ENCODE measurements at regions not wholly inside any gene's neighbourhood (a gene's known extent, or its start where the extent isn't known, plus 50 kb on each side); places are given as distances from the start of the nearest gene placed in this dataset.

DNA sequence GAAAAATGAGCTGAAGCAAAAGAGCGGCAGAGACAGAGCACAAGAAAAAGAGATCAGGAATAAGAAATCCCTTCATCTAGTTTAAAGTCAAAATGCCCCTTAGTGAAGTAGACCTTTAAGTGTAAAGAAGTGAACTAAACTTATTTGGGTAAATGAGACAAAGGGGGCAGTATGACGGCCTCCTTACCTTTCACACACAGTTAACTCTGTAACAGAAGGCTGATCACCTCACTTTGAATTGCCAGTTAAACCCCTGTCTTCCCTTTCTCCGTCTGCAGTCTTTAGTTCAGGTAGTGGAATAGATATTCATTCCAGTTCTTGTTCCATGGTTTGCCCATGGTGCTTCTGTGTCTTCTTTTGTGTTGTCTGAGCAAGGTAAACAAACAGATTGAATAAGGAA lies 1029.8 kb downstream of the DIAPH3 start:
- no peak for ATAC-seq (ENCODE audit: insufficient number of reproducible peaks, low FRiP score, low read depth)
- Histone ChIP-seq H3K4me1 (ENCODE audit: control insufficient read depth in 1 of 2, low read depth in 2 of 2) (no peaks in the 10 kb centered on the region), H3K27ac (no peak overlapping the region)

DNA sequence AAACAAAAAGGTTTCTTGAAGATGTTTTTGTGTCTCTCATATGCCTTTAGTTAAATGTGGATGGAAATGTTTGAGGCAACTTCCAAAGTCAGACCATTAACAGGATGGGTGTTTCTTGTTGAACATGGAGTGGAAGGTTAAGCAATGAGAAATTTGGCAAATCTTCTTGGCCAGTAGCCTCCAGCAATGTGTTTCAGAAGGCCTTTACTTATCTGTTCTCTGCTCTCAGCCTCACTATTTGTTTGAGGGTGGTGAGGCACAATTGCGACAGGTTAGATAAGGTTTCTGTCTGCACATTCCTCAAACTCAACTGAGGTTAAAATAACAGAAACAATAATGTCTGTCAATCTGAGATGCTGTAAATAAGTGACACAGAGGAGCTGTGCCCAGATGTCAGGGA lies 1019.0 kb downstream of the DIAPH3 start:
- ATAC-seq (ENCODE audit: insufficient number of reproducible peaks, low FRiP score, low read depth): no peak
- no peak overlapping the region for H3K4me3 ChIP-seq
- no peaks in the 10 kb centered on the region for H3K9me3 ChIP-seq
- H3K4me1 ChIP-seq (ENCODE audit: control insufficient read depth in 1 of 2, low read depth in 2 of 2): no peaks in the 10 kb centered on the region
- no peak overlapping the region for H3K27ac ChIP-seq
- TF ChIP-seq, protein P1, sequence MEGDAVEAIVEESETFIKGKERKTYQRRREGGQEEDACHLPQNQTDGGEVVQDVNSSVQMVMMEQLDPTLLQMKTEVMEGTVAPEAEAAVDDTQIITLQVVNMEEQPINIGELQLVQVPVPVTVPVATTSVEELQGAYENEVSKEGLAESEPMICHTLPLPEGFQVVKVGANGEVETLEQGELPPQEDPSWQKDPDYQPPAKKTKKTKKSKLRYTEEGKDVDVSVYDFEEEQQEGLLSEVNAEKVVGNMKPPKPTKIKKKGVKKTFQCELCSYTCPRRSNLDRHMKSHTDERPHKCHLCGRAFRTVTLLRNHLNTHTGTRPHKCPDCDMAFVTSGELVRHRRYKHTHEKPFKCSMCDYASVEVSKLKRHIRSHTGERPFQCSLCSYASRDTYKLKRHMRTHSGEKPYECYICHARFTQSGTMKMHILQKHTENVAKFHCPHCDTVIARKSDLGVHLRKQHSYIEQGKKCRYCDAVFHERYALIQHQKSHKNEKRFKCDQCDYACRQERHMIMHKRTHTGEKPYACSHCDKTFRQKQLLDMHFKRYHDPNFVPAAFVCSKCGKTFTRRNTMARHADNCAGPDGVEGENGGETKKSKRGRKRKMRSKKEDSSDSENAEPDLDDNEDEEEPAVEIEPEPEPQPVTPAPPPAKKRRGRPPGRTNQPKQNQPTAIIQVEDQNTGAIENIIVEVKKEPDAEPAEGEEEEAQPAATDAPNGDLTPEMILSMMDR (IDR thresholded peaks at IDR 0.05): no peak
- no peaks in the 10 kb centered on the region for H3K27me3 ChIP-seq (replicated peaks; ENCODE audit: insufficient read depth)
- no peaks in the 10 kb centered on the region for H3K36me3 ChIP-seq
- no peak for DNase-seq (ENCODE audit: low spot score)

More for the DNA sequence above, 1029.8 kb downstream of the DIAPH3 start:
- TF ChIP-seq, protein P1 (IDR thresholded peaks at IDR 0.05): no peak
- Histone ChIP-seq H3K36me3 (no peaks in the 10 kb centered on the region), H3K4me3 (no peak overlapping the region), H3K9me3 (no peaks in the 10 kb centered on the region), H3K27me3 (replicated peaks; ENCODE audit: insufficient read depth) (no peaks in the 10 kb centered on the region)
- DNase-seq (ENCODE audit: low spot score): no peak

DNA sequence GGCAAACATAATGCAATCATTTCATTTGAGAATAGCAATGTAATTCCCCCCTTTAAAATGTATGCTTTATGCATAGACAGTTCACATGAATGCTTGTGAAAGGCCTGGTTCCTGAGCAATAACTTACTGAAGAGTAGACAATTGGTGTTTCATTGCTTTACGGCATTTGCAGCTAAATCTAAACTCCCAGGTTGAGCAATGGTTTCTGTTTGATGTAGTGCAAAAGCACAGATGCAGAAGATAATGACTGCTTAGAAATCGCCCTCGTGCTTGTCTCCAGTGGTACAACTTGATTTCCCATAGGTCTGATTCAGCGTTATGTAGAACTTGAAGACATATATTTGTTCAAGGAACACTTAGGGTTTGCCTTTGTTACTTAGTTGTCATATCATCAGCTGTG lies 1018.3 kb downstream of the DIAPH3 start:
- DNase-seq (ENCODE audit: low spot score) (no peak), ATAC-seq (ENCODE audit: insufficient number of reproducible peaks, low FRiP score, low read depth) (no peak)
- Histone ChIP-seq H3K27me3 (replicated peaks; ENCODE audit: insufficient read depth) (no peaks in the 10 kb centered on the region), H3K36me3 (no peaks in the 10 kb centered on the region), H3K4me1 (ENCODE audit: control insufficient read depth in 1 of 2, low read depth in 2 of 2) (no peaks in the 10 kb centered on the region), H3K9me3 (no peaks in the 10 kb centered on the region), H3K27ac (no peak overlapping the region), H3K4me3 (no peak overlapping the region)
- TF ChIP-seq, protein P1 (IDR thresholded peaks at IDR 0.05): no peak

DNA sequence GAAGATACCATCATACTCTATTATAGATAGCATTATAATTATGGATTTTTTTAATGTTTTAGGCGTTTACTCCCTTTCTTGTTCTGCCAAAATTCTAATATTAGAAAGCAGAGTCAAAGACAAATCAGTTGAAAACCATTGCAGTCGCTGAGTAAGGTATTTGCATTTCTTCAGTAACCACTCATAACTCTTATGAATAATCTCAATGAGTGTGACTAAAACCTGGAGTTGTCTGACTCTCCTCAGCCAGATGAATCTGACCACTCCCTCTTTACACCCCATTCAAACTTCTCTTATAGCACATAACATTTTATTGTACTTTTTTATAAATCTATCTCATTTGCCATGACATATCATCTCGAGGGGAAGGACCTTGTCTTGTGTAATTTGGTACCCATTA lies 1006.5 kb downstream of the DIAPH3 start:
- H3K27me3 ChIP-seq (replicated peaks; ENCODE audit: insufficient read depth): no peaks in the 10 kb centered on the region
- DNase-seq (ENCODE audit: low spot score) (no peak), ATAC-seq (ENCODE audit: insufficient number of reproducible peaks, low FRiP score, low read depth) (no peak)
- no peaks in the 10 kb centered on the region for H3K4me1 ChIP-seq (ENCODE audit: control insufficient read depth in 1 of 2, low read depth in 2 of 2)
- TF ChIP-seq, protein P1 (IDR thresholded peaks at IDR 0.05): no peak
- no peaks in the 10 kb centered on the region for H3K36me3 ChIP-seq
- H3K9me3 ChIP-seq: no peaks in the 10 kb centered on the region
- H3K27ac ChIP-seq: no peak overlapping the region
- H3K4me3 ChIP-seq: no peak overlapping the region

DNA sequence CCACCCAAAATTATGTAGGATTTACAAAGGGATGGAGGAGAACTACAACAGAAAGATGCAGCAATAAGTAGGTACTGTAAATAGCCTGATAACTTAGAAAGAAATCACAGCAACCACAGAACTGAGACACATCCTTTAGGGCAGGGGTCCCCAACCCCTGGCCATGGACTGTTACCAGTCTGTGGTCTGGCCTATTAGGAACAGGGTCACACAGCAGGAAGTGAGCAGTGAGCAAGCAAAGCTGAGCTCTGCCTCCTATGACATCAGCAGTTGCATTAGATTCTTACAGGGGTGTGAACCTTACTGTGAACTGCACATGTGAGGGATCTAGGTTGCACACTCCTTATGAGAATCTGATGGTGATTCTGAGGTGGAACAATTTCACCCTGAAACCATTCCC lies 997.6 kb downstream of the DIAPH3 start:
- Histone ChIP-seq H3K27ac (no peak overlapping the region), H3K36me3 (no peaks in the 10 kb centered on the region), H3K4me3 (no peak overlapping the region), H3K9me3 (no peaks in the 10 kb centered on the region), H3K4me1 (ENCODE audit: control insufficient read depth in 1 of 2, low read depth in 2 of 2) (no peaks in the 10 kb centered on the region), H3K27me3 (replicated peaks; ENCODE audit: insufficient read depth) (no peaks in the 10 kb centered on the region)
- TF ChIP-seq, protein P1 (IDR thresholded peaks at IDR 0.05): no peak
- no peak for ATAC-seq (ENCODE audit: insufficient number of reproducible peaks, low FRiP score, low read depth)
- no peak for DNase-seq (ENCODE audit: low spot score)

Data from thoracic aorta (tissue), 2 donors.